ENCODE measurements at regions not wholly inside any gene's neighbourhood (a gene's known extent, or its start where the extent isn't known, plus 50 kb on each side); places are given as distances from the start of the nearest gene placed in this dataset.
"Not testable (repeated sequence)": the region's sequence is repeated elsewhere in the genome, so short reads cannot be mapped to it uniquely, and the experiment has no call there.

- no peak overlapping the region for H3K4me3 ChIP-seq
These were observed 106.3 kb upstream of the ANKRD28 start for GRCh38 chr3:15903759-15904720.

GRCh38 chr3:15905041-15905440, 107.3 kb upstream of the ANKRD28 start:
- intact Hi-C loops (cut with DNase I): no loop called here
- no peak for DNase-seq
- H3K4me3 ChIP-seq: no peak overlapping the region

More at GRCh38 chr3:15903759-15904720, 106.3 kb upstream of the ANKRD28 start:
- no peak for TF ChIP-seq CTCF (IDR thresholded peaks at IDR 0.05)
- intact Hi-C loops (cut with DNase I): no loop called here
- H3K4me1 ChIP-seq: no peaks in the 10 kb centered on the region
- no peaks in the 10 kb centered on the region for H3K9me3 ChIP-seq
- H3K27ac ChIP-seq: no peak overlapping the region
- no peak overlapping the region for H3K9ac ChIP-seq (ENCODE audit: low read depth in 2 of 2, low read length in 2 of 2)
- no peaks in the 10 kb centered on the region for H3K36me3 ChIP-seq
- H3K27me3 ChIP-seq: no peaks in the 10 kb centered on the region
- DNase-seq: no peak

GRCh38 chr3:15907403-15907802, 109.6 kb upstream of the ANKRD28 start:
- intact Hi-C loops (cut with DNase I); H3K27ac ChIP-seq; H3K4me1 ChIP-seq; H3K4me3 ChIP-seq; H3K9ac ChIP-seq (ENCODE audit: low read depth in 2 of 2, low read length in 2 of 2); H3K36me3 ChIP-seq; DNase-seq; H3K27me3 ChIP-seq; H3K9me3 ChIP-seq: not testable (repeated sequence)

More at GRCh38 chr3:15905041-15905440, 107.3 kb upstream of the ANKRD28 start:
- Histone ChIP-seq H3K9ac (ENCODE audit: low read depth in 2 of 2, low read length in 2 of 2) (no peak overlapping the region), H3K27me3 (no peaks in the 10 kb centered on the region), H3K4me1 (no peaks in the 10 kb centered on the region), H3K9me3 (no peaks in the 10 kb centered on the region), H3K36me3 (no peaks in the 10 kb centered on the region), H3K27ac (no peak overlapping the region)
- no peak for TF ChIP-seq CTCF (IDR thresholded peaks at IDR 0.05)

- DNase-seq: no peak
- intact Hi-C loops (cut with DNase I): no loop called here
- no peak for TF ChIP-seq CTCF (IDR thresholded peaks at IDR 0.05)
- no peaks in the 10 kb centered on the region for H3K4me1 ChIP-seq
- no peak overlapping the region for H3K27ac ChIP-seq
- no peak overlapping the region for H3K4me3 ChIP-seq
- H3K36me3 ChIP-seq: no peaks in the 10 kb centered on the region
- H3K9ac ChIP-seq (ENCODE audit: low read depth in 2 of 2, low read length in 2 of 2): no peak overlapping the region
- H3K9me3 ChIP-seq: no peaks in the 10 kb centered on the region
- H3K27me3 ChIP-seq: no peaks in the 10 kb centered on the region
These were observed 121.2 kb upstream of the ANKRD28 start for GRCh38 chr3:15918988-15919387.

- intact Hi-C loops (cut with DNase I): no loop called here
- H3K27me3 ChIP-seq: no peaks in the 10 kb centered on the region
- no peak overlapping the region for H3K9ac ChIP-seq (ENCODE audit: low read depth in 2 of 2, low read length in 2 of 2)
- no peak overlapping the region for H3K4me3 ChIP-seq
- H3K9me3 ChIP-seq: no peaks in the 10 kb centered on the region
- H3K36me3 ChIP-seq: no peaks in the 10 kb centered on the region
- TF ChIP-seq CTCF (IDR thresholded peaks at IDR 0.05): no peak
- no peaks in the 10 kb centered on the region for H3K4me1 ChIP-seq
- H3K27ac ChIP-seq: no peak overlapping the region
- no peak for DNase-seq
These were observed 122.2 kb upstream of the ANKRD28 start for GRCh38 chr3:15919971-15920370.

All from colonic mucosa (tissue), 4 donors.